Mesendoderm (in vitro differentiated cells): ENCODE measurements at regions not wholly inside any gene's neighbourhood (a gene's known extent, or its start where the extent isn't known, plus 50 kb on each side); places are given as distances from the start of the nearest gene placed in this dataset.

ENCODE experiments used
- DNase-seq: peaks from one replicate; pipeline ENCODE4 v3.0.0; 2013
- H2AK5ac ChIP-seq: 2 replicates; pipeline ENCODE4 v1.6.1; 2013; ENCODE audit warnings: low read length, inconsistent platforms
- H2BK120ac ChIP-seq: 2 replicates; pipeline ENCODE4 v1.6.1; 2013; ENCODE audit warnings: low read depth, mild to moderate bottlenecking, low read length, moderate library complexity, mixed read lengths
- H2BK15ac ChIP-seq: replicated peaks from 2 replicates; pipeline ENCODE4 v1.6.1; 2013; ENCODE audit warnings: low read depth, mild to moderate bottlenecking, moderate library complexity
- H2BK5ac ChIP-seq: 2 replicates; pipeline ENCODE4 v1.6.1; 2013; ENCODE audit warnings: low read length, inconsistent platforms
- H3K18ac ChIP-seq: 2 replicates; pipeline ENCODE4 v1.6.1; 2013; ENCODE audit warnings: mild to moderate bottlenecking, low read length, mixed read lengths
- H3K23ac ChIP-seq: one replicate; pipeline ENCODE4 v1.6.1; 2013; ENCODE audit warnings: low read length
- H3K27ac ChIP-seq: 2 replicates; pipeline ENCODE4 v1.5.1; 2013; ENCODE audit warnings: low read depth, mild to moderate bottlenecking, inconsistent platforms, low read length, moderate library complexity
- H3K27me3 ChIP-seq: 2 replicates; pipeline ENCODE4 v1.6.1; 2013; ENCODE audit warnings: low read length, control low read depth, mild to moderate bottlenecking, inconsistent platforms; ENCODE audit not compliant: insufficient read depth, poor library complexity
- H3K36me3 ChIP-seq: 2 replicates; pipeline ENCODE4 v1.6.1; 2013; ENCODE audit warnings: low read length, inconsistent platforms; ENCODE audit not compliant: control insufficient read depth, insufficient read depth
- H3K4ac ChIP-seq: one replicate; pipeline ENCODE4 v1.6.1; 2013; ENCODE audit warnings: low read depth, mild to moderate bottlenecking, low read length, moderate library complexity
- H3K4me1 ChIP-seq: 2 replicates; pipeline ENCODE4 v1.6.1; 2013; ENCODE audit warnings: low read depth, low read length, inconsistent platforms; ENCODE audit not compliant: control insufficient read depth
- H3K4me2 ChIP-seq: 2 replicates; pipeline ENCODE4 v1.6.1; 2013; ENCODE audit warnings: low read length
- H3K4me3 ChIP-seq: 2 replicates; pipeline ENCODE4 v1.5.1; 2013; ENCODE audit warnings: mild to moderate bottlenecking, low read length
- H3K56ac ChIP-seq: one replicate; pipeline ENCODE4 v1.6.1; 2013; ENCODE audit warnings: low read length
- H3K79me1 ChIP-seq: 2 replicates; pipeline ENCODE4 v1.6.1; 2013; ENCODE audit warnings: low read length, inconsistent platforms
- H3K79me2 ChIP-seq: 2 replicates; pipeline ENCODE4 v1.6.1; 2013; ENCODE audit warnings: mild to moderate bottlenecking, low read length; ENCODE audit not compliant: control insufficient read depth, insufficient read depth
- H3K9ac ChIP-seq: 2 replicates; pipeline ENCODE4 v1.6.1; 2013; ENCODE audit warnings: low read length, inconsistent platforms
- H4K5ac ChIP-seq: one replicate; pipeline ENCODE4 v1.6.1; 2013; ENCODE audit warnings: low read length
- H4K8ac ChIP-seq: one replicate; pipeline ENCODE4 v1.6.1; 2013; ENCODE audit warnings: low read depth, mild to moderate bottlenecking, control low read depth, low read length, moderate library complexity
- WGBS: extraction: QIAGEN DNeasy Blood & Tissue Kit; methylation state at CpG from one replicate; pipeline ENCODE4 v1.1.7; 2013; ENCODE audit warnings: low lambda C conversion rate, missing lambda C conversion rate; ENCODE audit not compliant: insufficient coverage; ENCODE audit errors: extremely low coverage; 5-methylcytosine and 5-hydroxymethylcytosine counted together

DNA sequence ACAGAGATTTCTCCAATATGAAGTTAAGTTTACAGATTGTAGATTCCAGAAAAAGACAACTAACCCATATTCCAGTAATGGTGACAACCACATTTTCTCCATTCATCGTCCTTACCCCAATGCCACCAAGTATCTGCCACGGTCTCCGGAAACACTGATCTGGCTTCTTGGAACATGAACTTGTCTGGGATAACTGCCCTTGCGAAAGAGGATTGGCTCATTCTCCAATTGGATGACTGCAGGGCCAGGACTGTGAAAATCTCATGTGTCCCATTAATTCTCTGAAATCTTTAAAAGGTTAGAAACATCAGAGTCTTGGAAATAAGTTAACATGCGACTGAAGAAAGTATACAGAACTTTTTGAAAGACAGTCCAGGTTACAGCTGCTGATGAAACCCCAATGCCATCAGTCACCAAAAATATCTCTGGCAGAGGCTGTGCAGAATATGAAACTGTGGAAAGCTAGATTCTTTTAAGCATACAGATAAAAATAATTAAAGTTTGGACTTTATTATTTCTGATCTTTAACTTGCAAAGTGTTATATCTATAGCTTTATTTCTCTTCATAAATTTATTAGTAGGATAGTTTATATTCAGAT is 496.9 kb downstream of the PPARGC1A start:
- no CpG with 5 or more reads among the region's 5 CpGs for WGBS
- no peak overlapping the region for H3K23ac ChIP-seq
- H3K4me3 ChIP-seq = no peak overlapping the region
- H4K8ac ChIP-seq = no peak overlapping the region
- no peak overlapping the region for H2AK5ac ChIP-seq
- no peak for DNase-seq
- no peaks in the 10 kb centered on the region for H3K79me2 ChIP-seq
- no peak overlapping the region for H3K27ac ChIP-seq
- H2BK15ac ChIP-seq = no peak overlapping the region
- H2BK5ac ChIP-seq = no peak overlapping the region
- no peaks in the 10 kb centered on the region for H3K4me1 ChIP-seq
- no peak overlapping the region for H3K56ac ChIP-seq
- no peak overlapping the region for H4K5ac ChIP-seq
- no peak overlapping the region for H3K4me2 ChIP-seq
- H3K27me3 ChIP-seq = no peaks in the 10 kb centered on the region
- no peak overlapping the region for H2BK120ac ChIP-seq
- no peak overlapping the region for H3K18ac ChIP-seq
- H3K79me1 ChIP-seq = no peaks in the 10 kb centered on the region
- no peak overlapping the region for H3K4ac ChIP-seq
- H3K36me3 ChIP-seq = no peaks in the 10 kb centered on the region
- H3K9ac ChIP-seq = no peak overlapping the region

DNA sequence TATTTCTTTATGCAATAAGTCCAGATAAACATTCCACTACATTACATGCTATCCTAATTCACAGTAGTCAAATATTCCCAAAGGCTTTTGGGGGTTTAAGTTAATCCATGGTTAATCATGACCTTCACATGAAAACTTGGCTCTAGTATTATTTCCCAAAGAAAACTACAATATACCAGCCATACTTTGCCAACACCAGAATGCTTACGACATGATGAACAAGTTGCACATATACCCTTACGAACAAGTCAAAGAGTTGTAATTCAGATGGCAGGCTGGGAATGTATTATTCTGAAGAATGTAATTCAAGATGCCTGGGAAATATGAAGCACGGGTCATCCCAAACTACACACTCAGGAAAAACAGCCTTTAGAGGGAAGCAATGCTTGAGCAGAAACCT is 499.6 kb downstream of the PPARGC1A start:
- Histone ChIP-seq H2AK5ac (no peak overlapping the region), H3K27me3 (no peaks in the 10 kb centered on the region), H3K27ac (no peak overlapping the region), H3K56ac (no peak overlapping the region), H3K36me3 (no peaks in the 10 kb centered on the region), H3K23ac (no peak overlapping the region), H3K4me2 (no peak overlapping the region), H3K18ac (no peak overlapping the region), H2BK5ac (no peak overlapping the region), H3K4me1 (no peaks in the 10 kb centered on the region), H3K4me3 (no peak overlapping the region), H2BK15ac (no peak overlapping the region), H4K8ac (no peak overlapping the region), H3K4ac (no peak overlapping the region), H3K79me1 (no peaks in the 10 kb centered on the region), H4K5ac (no peak overlapping the region), H2BK120ac (no peak overlapping the region), H3K79me2 (no peaks in the 10 kb centered on the region), H3K9ac (no peak overlapping the region)
- no peak for DNase-seq
- no CpG with 5 or more reads among the region's 3 CpGs for WGBS

DNA sequence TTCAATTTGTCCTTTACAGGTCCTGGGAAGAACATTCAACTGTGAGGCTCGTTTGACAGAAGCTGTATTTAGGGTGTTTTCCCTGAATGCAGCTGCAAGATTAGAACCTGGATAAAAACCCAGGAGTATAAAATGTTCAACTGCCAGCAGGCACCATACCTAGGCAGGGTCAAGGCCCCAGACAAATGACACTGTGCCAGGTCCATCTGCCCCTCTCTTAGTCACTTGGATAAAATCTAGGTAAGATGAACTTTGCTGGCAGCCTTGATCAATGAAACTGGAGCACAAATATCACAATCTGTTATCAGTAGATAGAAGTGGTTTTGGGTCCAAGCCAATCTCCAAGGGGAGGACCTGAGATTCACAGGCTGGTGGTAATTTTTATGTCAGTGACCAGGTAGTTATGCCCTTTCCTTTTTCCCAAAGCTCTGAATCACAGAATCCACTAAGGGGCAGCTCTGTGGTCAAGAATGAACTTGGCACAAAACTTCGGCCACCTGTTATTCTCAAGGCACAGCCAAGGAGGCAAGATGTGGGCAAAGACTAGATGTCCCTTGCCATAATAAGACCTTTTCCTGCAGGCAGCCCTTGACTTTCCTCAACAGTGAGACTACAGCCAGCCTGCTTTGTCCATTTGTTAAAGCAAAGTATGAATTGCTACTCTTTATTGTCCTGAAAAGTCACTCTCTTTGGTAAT is 501.0 kb downstream of the PPARGC1A start:
- H4K5ac ChIP-seq = no peak overlapping the region
- H3K56ac ChIP-seq = no peak overlapping the region
- no peaks in the 10 kb centered on the region for H3K27me3 ChIP-seq
- H4K8ac ChIP-seq = no peak overlapping the region
- H2BK15ac ChIP-seq = no peak overlapping the region
- no peak overlapping the region for H3K23ac ChIP-seq
- no peak overlapping the region for H3K27ac ChIP-seq
- H2BK120ac ChIP-seq = no peak overlapping the region
- no peak overlapping the region for H3K4me2 ChIP-seq
- no peaks in the 10 kb centered on the region for H3K4me1 ChIP-seq
- H3K79me2 ChIP-seq = no peaks in the 10 kb centered on the region
- H3K4ac ChIP-seq = no peak overlapping the region
- no peak overlapping the region for H3K9ac ChIP-seq
- no CpG with 5 or more reads among the region's 2 CpGs for WGBS
- H3K36me3 ChIP-seq = no peaks in the 10 kb centered on the region
- no peak overlapping the region for H3K4me3 ChIP-seq
- no peak overlapping the region for H2BK5ac ChIP-seq
- no peak for DNase-seq
- no peak overlapping the region for H2AK5ac ChIP-seq
- no peaks in the 10 kb centered on the region for H3K79me1 ChIP-seq
- no peak overlapping the region for H3K18ac ChIP-seq

DNA sequence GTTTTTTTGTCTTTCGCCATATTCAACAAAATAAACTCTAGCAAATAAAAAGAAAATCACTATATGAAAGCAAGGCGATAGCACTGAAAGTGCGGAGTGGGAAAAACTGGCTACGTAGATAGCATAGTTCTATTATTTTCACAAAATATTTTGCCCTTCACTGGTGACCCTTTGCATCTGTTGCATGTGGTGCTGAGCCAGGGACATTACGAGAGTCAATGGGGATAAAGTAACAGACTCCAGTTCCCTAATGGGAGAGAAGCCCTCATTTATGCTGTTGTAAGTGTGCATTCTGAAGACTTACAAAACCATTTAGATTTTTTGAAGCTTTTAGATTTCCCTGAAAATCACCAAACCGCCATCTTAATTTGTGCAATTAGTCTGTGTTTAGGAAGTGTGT is 501.6 kb downstream of the PPARGC1A start:
- Histone ChIP-seq H3K18ac (no peak overlapping the region), H2BK5ac (no peak overlapping the region), H3K4me3 (no peak overlapping the region), H3K79me1 (no peaks in the 10 kb centered on the region), H3K4me1 (no peaks in the 10 kb centered on the region), H3K79me2 (no peaks in the 10 kb centered on the region), H3K4ac (no peak overlapping the region), H3K56ac (no peak overlapping the region), H3K9ac (no peak overlapping the region), H2BK15ac (no peak overlapping the region), H3K27ac (no peak overlapping the region), H3K4me2 (no peak overlapping the region), H4K5ac (no peak overlapping the region), H3K27me3 (no peaks in the 10 kb centered on the region), H3K36me3 (no peaks in the 10 kb centered on the region), H4K8ac (no peak overlapping the region), H2BK120ac (no peak overlapping the region), H2AK5ac (no peak overlapping the region), H3K23ac (no peak overlapping the region)
- no peak for DNase-seq
- WGBS = no CpG with 5 or more reads among the region's 6 CpGs

DNA sequence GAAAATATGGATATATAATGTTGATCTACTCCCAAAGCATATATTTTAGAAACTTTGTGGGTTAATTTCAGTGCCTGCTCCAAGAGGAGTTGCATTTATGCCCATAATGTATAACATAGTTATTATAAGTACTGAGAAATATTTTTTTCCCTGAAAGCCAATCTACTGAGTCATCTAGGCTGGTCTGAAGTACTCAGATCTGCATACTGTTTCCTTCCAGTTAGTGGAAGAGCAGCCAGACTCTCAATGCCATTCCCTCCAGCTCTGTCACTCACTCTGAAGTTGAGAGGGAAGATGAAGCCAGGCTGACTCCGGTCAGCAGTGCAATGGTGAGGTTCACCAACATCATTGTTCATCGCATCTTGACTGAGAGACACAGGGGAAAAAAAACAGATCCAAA is 505.1 kb downstream of the PPARGC1A start:
- Histone ChIP-seq H3K4me3 (no peak overlapping the region), H3K56ac (no peak overlapping the region), H2BK15ac (no peak overlapping the region), H3K36me3 (no peaks in the 10 kb centered on the region), H3K23ac (no peak overlapping the region), H4K5ac (no peak overlapping the region), H3K9ac (no peak overlapping the region), H3K27ac (no peak overlapping the region), H3K27me3 (no peaks in the 10 kb centered on the region), H3K4me1 (no peaks in the 10 kb centered on the region), H2AK5ac (no peak overlapping the region), H3K4me2 (no peak overlapping the region), H3K79me1 (no peaks in the 10 kb centered on the region), H3K79me2 (no peaks in the 10 kb centered on the region), H3K4ac (no peak overlapping the region), H3K18ac (no peak overlapping the region), H2BK120ac (no peak overlapping the region), H4K8ac (no peak overlapping the region), H2BK5ac (no peak overlapping the region)
- peak; percentile 53 for DNase-seq
- WGBS = no CpG with 5 or more reads among the region's 2 CpGs

DNA sequence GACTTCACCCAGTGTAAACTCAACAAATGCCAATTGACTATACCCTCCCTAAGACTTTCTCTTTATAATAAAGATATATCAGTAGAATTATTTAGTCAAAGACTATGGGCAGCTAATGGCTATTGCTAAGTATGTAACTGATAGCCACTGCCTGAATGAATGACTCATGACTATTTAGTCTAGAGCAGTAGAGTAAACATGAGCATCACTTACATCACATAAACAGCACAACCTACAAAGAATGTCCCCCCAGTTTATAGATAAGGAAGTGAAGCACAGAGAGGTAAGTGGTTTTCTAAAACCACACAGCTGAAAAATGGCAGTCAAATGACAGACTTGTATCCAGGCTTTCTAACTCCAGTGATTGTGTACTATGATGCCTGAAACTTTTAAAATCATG is 507.0 kb downstream of the PPARGC1A start:
- Histone ChIP-seq H3K4me3 (no peak overlapping the region), H3K9ac (no peak overlapping the region), H3K27me3 (no peaks in the 10 kb centered on the region), H3K79me2 (no peaks in the 10 kb centered on the region), H2BK5ac (no peak overlapping the region), H3K4ac (no peak overlapping the region), H3K79me1 (no peaks in the 10 kb centered on the region), H3K56ac (no peak overlapping the region), H3K27ac (no peak overlapping the region), H4K8ac (no peak overlapping the region), H3K18ac (no peak overlapping the region), H3K4me2 (no peak overlapping the region), H3K23ac (no peak overlapping the region), H3K4me1 (no peaks in the 10 kb centered on the region), H3K36me3 (no peaks in the 10 kb centered on the region), H2AK5ac (no peak overlapping the region), H2BK15ac (no peak overlapping the region), H2BK120ac (no peak overlapping the region), H4K5ac (no peak overlapping the region)
- DNase-seq = peak; percentile 36
